AG04449 (cell line): ENCODE measurements at regions not wholly inside any gene's neighbourhood (a gene's known extent, or its start where the extent isn't known, plus 50 kb on each side); places are given as distances from the start of the nearest gene placed in this dataset.

Experiments
- CTCF ChIA-PET: fragments of 350-600 bp; formaldehyde crosslinking; extraction: SDS; loops from one replicate; lab custom pipeline; 2021; ENCODE audit warnings: antibody characterized with exemption; lab: Yijun Ruan, JAX
- POLR2A ChIA-PET: fragments of 400-600, 350-600 bp; formaldehyde crosslinking; extraction: SDS; loops from one replicate; lab custom pipeline; 2020; ENCODE audit warnings: antibody characterized with exemption, inconsistent platforms; lab: Yijun Ruan, JAX
- DNase-seq: peaks from one replicate; pipeline ENCODE4 v3.0.0-alpha.2; 2010; ENCODE audit warnings: low read depth, low spot score
- H3K4me3 ChIP-seq: 2 replicates; pipeline ENCODE4 v1.5.1; 2011; ENCODE audit warnings: low read depth, mild to moderate bottlenecking, control low read depth, low read length
- CTCF ChIP-seq: IDR thresholded peaks from one replicate; pipeline ENCODE4 v1.5.1; 2011; ENCODE audit warnings: mild to moderate bottlenecking, moderate library complexity, low read length, control low read depth, inconsistent platforms; ENCODE audit not compliant: insufficient read depth; ENCODE audit errors: missing control alignments

GRCh38 chr6:81694855-81695254, 57.6 kb downstream of the TENT5A start:
- ChIA-PET CTCF (no interaction called here), POLR2A (no interaction called here)
- no peak for TF ChIP-seq CTCF
- no peak for DNase-seq
- no peak overlapping the region for H3K4me3 ChIP-seq

GRCh38 chr6:81694207-81694606, 58.3 kb downstream of the TENT5A start:
- H3K4me3 ChIP-seq = no peak overlapping the region
- no peak for TF ChIP-seq CTCF
- DNase-seq = no peak
- ChIA-PET CTCF (no interaction called here), POLR2A (no interaction called here)

DNA sequence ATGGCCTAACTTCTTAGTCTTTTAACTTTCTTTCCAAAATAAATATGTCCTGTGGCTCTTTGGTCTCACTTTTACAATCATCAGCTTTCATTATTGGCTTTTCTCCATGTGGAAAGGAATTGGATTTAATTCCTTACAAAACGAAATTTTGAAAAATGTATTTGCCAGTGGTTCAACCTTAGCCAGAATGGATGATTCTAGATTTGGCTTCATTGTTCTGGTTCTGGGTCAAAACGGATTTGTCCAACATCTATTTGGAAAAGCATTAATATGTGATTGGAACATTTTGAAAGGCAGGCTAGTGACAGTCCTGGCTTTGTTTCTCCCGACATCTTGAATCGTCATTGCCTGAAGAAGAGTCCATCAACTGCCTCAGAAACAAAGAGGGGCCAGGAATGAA, 59.2 kb downstream of the TENT5A start:
- no peak for TF ChIP-seq CTCF
- no peak for DNase-seq
- ChIA-PET POLR2A (no interaction called here), CTCF (no interaction called here)
- H3K4me3 ChIP-seq = no peak overlapping the region

DNA sequence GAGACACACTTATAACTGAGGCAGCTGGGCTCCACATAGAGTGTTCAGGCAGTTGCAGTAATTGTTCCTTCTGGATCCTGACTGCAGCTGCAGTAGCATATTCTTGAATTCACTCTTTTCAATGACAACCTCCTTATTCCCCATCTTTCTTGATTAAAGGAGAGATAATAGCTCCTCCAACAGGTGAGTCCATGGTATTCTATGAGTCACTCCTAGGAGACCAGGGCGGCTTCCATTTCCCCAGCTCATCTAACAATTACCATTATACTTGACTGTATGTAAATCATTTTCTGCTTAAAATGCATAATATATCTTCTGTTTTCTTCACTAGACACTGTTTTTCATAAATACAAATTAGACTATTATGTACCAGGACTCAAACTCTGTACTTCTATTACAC, 62.4 kb downstream of the TENT5A start:
- ChIA-PET CTCF (no interaction called here), POLR2A (no interaction called here)
- H3K4me3 ChIP-seq = no peak overlapping the region
- no peak for DNase-seq
- no peak for TF ChIP-seq CTCF

GRCh38 chr6:81689580-81689979, 62.9 kb downstream of the TENT5A start:
- POLR2A ChIA-PET = no interaction called here
- TF ChIP-seq CTCF = no peak
- H3K4me3 ChIP-seq = no peak overlapping the region
- CTCF ChIA-PET = no interaction called here
- DNase-seq = no peak

GRCh38 chr6:81683912-81684311, 68.6 kb downstream of the TENT5A start:
- no peak for DNase-seq
- no peak overlapping the region for H3K4me3 ChIP-seq
- ChIA-PET POLR2A (no interaction called here), CTCF (no interaction called here)
- TF ChIP-seq CTCF = no peak
